ENCODE measurements at regions not wholly inside any gene's neighbourhood (a gene's known extent, or its start where the extent isn't known, plus 50 kb on each side); places are given as distances from the start of the nearest gene placed in this dataset.

GRCh38 chr13:23060959-23061358 is 119.8 kb upstream of the SGCG start:
- TF ChIP-seq CTCF (IDR thresholded peaks at IDR 0.05; ENCODE audit: low read depth, low read length) (no peak), POLR2A (IDR thresholded peaks at IDR 0.05; ENCODE audit: extremely low read depth, insufficient read length) (no peak)
